DOHH2 (cell line): ENCODE measurements at regions not wholly inside any gene's neighbourhood (a gene's known extent, or its start where the extent isn't known, plus 50 kb on each side); places are given as distances from the start of the nearest gene placed in this dataset.

Experiments
- H3F3A ChIP-seq: fragments of 200-600 bp; sonication (generic), shearing (Covaris generic); 2 replicates; pipeline ENCODE4 v1.6.0; 2016; ENCODE audit warnings: antibody characterized with exemption, mild to moderate bottlenecking; ENCODE audit not compliant: control insufficient read depth, insufficient read depth
- H3K27ac ChIP-seq: fragments of 200-600 bp; sonication (generic); 2 replicates; pipeline ENCODE4 v1.5.1; 2014; ENCODE audit warnings: low read depth, mild to moderate bottlenecking, low read length, moderate library complexity
- H3K27me3 ChIP-seq: fragments of 200-600 bp; sonication (generic); 2 replicates; pipeline ENCODE4 v1.6.1; 2014; ENCODE audit warnings: mild to moderate bottlenecking, low read length, mixed read lengths; ENCODE audit not compliant: control insufficient read depth
- H3K36me3 ChIP-seq: fragments of 200-600 bp; sonication (generic); 2 replicates; pipeline ENCODE4 v1.6.1; 2014; ENCODE audit warnings: mild to moderate bottlenecking, low read length, moderate library complexity, mixed read lengths; ENCODE audit not compliant: control insufficient read depth
- H3K4me1 ChIP-seq: fragments of 200-600 bp; sonication (generic); 2 replicates; pipeline ENCODE4 v1.6.1; 2014; ENCODE audit warnings: mild to moderate bottlenecking, low read length, mixed read lengths; ENCODE audit not compliant: control insufficient read depth
- H3K4me2 ChIP-seq: fragments of 200-600 bp; sonication (generic); 2 replicates; pipeline ENCODE4 v1.6.0; 2014; ENCODE audit warnings: mild to moderate bottlenecking, low read length, moderate library complexity
- H3K4me3 ChIP-seq: fragments of 200-600 bp; sonication (generic); 2 replicates; pipeline ENCODE4 v1.5.1; 2014; ENCODE audit warnings: mild to moderate bottlenecking, low read length, mixed read lengths
- H3K79me2 ChIP-seq: fragments of 200-600 bp; sonication (generic); 2 replicates; pipeline ENCODE4 v1.6.1; 2014; ENCODE audit warnings: mild to moderate bottlenecking, low read length, mixed read lengths; ENCODE audit not compliant: control insufficient read depth
- H3K9me2 ChIP-seq: fragments of 200-600 bp; sonication (generic); replicated peaks from 2 replicates; pipeline ENCODE4 v1.6.1; 2014; ENCODE audit warnings: mild to moderate bottlenecking, low read length, mixed read lengths; ENCODE audit not compliant: control insufficient read depth
- H3K9me3 ChIP-seq: fragments of 200-600 bp; sonication (generic); 2 replicates; pipeline ENCODE4 v1.6.1; 2014; ENCODE audit warnings: antibody characterized with exemption, low read length, mixed read lengths; ENCODE audit not compliant: control insufficient read depth, insufficient read depth
- H4K20me1 ChIP-seq: fragments of 200-600 bp; sonication (generic); 2 replicates; pipeline ENCODE4 v1.6.0; 2014; ENCODE audit warnings: low read depth, mild to moderate bottlenecking, antibody characterized with exemption, low read length, moderate library complexity; ENCODE audit not compliant: control insufficient read depth, insufficient read depth
- CTCF ChIP-seq: fragments of 200-600 bp; sonication (generic); IDR thresholded peaks from one replicate; pipeline ENCODE4 v1.5.1; 2014; ENCODE audit warnings: antibody characterized with exemption, mild to moderate bottlenecking, low read depth, low read length; ENCODE audit not compliant: poor library complexity, severe bottlenecking
- EZH2phosphoT487 ChIP-seq: fragments of 200-600 bp; sonication (generic); IDR thresholded peaks from 2 replicates; pipeline ENCODE4 v1.6.1; 2017; ENCODE audit warnings: borderline replicate concordance, mild to moderate bottlenecking, antibody characterized with exemption, low read length, moderate library complexity, mixed read lengths

- Histone ChIP-seq H3K27ac (no peak overlapping the region), H3K36me3 (no peaks in the 10 kb centered on the region), H3K4me3 (no peak overlapping the region), H3K9me3 (0 out of 2 replicates have a peak, but pooled peaks cover 3% of the 10 kb centered on the region), H3K27me3 (no peaks in the 10 kb centered on the region), H4K20me1 (no peaks in the 10 kb centered on the region), H3K79me2 (no peaks in the 10 kb centered on the region), H3F3A (no peaks in the 10 kb centered on the region), H3K4me2 (no peak overlapping the region), H3K4me1 (no peaks in the 10 kb centered on the region), H3K9me2 (no peaks in the 10 kb centered on the region)
- TF ChIP-seq EZH2phosphoT487 (no peak), CTCF (no peak)
Measured at GRCh38 chr7:124480036-124480820, 285.4 kb downstream of the GPR37 start.

GRCh38 chr7:124462249-124462648 lies 303.3 kb downstream of the GPR37 start:
- Histone ChIP-seq H4K20me1 (no peaks in the 10 kb centered on the region), H3K79me2 (no peaks in the 10 kb centered on the region), H3K4me1 (no peaks in the 10 kb centered on the region), H3K36me3 (no peaks in the 10 kb centered on the region), H3K9me2 (no peaks in the 10 kb centered on the region), H3K9me3 (no peaks in the 10 kb centered on the region), H3F3A (no peaks in the 10 kb centered on the region), H3K27ac (no peak overlapping the region), H3K4me2 (no peak overlapping the region), H3K4me3 (no peak overlapping the region), H3K27me3 (no peaks in the 10 kb centered on the region)
- TF ChIP-seq EZH2phosphoT487 (no peak), CTCF (no peak)

GRCh38 chr7:124460555-124460954 lies 305.0 kb downstream of the GPR37 start:
- Histone ChIP-seq H3F3A (no peaks in the 10 kb centered on the region), H3K4me2 (no peak overlapping the region), H3K9me3 (no peaks in the 10 kb centered on the region), H3K4me1 (no peaks in the 10 kb centered on the region), H3K4me3 (no peak overlapping the region), H4K20me1 (no peaks in the 10 kb centered on the region), H3K36me3 (no peaks in the 10 kb centered on the region), H3K27me3 (no peaks in the 10 kb centered on the region), H3K9me2 (no peaks in the 10 kb centered on the region), H3K79me2 (no peaks in the 10 kb centered on the region), H3K27ac (no peak overlapping the region)
- TF ChIP-seq CTCF (no peak), EZH2phosphoT487 (no peak)
